Left cardiac atrium (tissue), 4 donors: ENCODE measurements at regions not wholly inside any gene's neighbourhood (a gene's known extent, or its start where the extent isn't known, plus 50 kb on each side); places are given as distances from the start of the nearest gene placed in this dataset.
"Not testable (repeated sequence)": the region's sequence is repeated elsewhere in the genome, so short reads cannot be mapped to it uniquely, and the experiment has no call there.

Experiments
- ATAC-seq, 2 donors: fragments of 200-7000 bp; cut with Tn5 transposase; one replicate each; pipeline ENCODE4 v1.9.1; 2020; ENCODE audit warnings: mild to moderate bottlenecking in 2 of 2, moderate library complexity in 2 of 2
- DNase-seq: peaks from one replicate; pipeline ENCODE4 v3.0.0-alpha.2; 2020
- intact Hi-C, 2 donors: fragments of 100-400 bp; cut with DNase I; formaldehyde crosslinking; loops; one replicate each; pipeline versions ENCODE4 v1.14.1 to v1.15.1; 2022 to 2023
- donor health status: DM: no; HTN: yes; CAD: no.
- donor health status: DM: no; HTN: yes; CAD: no; lungs with severe emphysema.
- donor health status: DM: yes; HTN: yes; CAD: no.
- donor health status: Dilated cardiomyopathy.

- intact Hi-C loops, result no loop called here
These were observed 55.2 kb upstream of the MDM1 start for GRCh38 chr12:68387338-68387737.

DNA sequence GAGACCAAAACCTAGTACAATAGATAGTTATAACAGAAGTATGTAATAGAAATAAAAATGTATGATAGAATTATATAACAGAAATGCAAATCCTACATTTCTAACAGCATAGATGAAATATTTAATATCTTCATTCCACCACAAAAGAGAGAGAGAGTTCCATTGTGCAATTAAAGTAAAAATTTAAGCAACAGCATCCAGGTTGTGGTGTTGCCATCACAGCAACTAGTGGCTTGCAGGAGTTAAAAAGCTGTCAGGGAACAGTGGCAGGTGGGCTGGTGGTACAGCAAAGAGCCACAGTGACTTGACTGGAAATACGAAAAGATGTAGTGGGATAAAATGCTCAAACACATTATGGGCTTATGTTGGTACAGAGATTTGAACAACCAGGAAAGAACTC is 57.1 kb upstream of the MDM1 start:
- DNase-seq (no peak), ATAC-seq (no peak)
- intact Hi-C loops, result no loop called here

More at GRCh38 chr12:68387338-68387737, 55.2 kb upstream of the MDM1 start:
- no peak for ATAC-seq
- no peak for DNase-seq

GRCh38 chr12:68391937-68392336 is 59.8 kb upstream of the MDM1 start:
- ATAC-seq (no peak), DNase-seq (no peak)
- intact Hi-C loops, result no loop called here

DNA sequence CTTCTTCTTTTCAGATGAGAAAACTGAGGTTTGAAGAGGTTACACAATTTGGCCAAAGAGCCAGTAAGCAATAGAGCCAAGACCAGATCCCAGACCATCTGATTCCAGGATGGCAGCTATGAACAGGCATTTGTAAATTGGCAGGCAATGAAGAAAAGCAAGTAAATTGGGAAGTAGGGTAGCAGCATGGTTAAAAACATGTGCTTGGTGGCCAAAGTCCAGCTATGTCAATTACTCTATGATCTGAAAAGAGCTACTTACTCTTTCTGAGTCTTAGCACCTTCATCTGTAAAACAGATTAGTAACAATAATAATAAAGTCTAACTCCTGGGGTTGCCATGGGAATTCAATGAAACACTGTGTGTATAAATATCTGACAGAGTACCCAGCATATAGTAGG is 60.2 kb upstream of the MDM1 start:
- DNase-seq (no peak), ATAC-seq (no peak)
- intact Hi-C loops, result no loop called here

DNA sequence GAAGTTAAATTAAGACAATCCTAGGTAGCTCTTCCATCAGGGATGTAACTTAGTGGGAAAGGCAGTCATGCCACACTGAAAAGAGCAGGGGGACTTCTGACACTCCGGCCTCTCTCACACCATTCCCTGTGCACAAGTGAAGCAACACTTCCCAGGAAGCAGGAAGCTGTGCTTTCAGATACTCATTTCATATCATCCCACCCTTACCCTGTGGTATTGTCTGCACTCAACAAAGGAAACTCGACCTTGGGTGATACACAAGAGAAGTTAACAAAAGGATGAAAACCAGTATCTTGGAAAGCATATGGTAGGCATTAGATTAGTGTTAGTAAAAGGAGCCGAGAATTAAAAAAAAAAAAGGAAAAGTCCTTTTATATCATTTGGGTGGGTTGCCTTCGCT is 61.3 kb upstream of the MDM1 start:
- intact Hi-C loops, result no loop called here
- DNase-seq, result no peak
- peak in 1 of 2 donors; percentile 23 for ATAC-seq

DNA sequence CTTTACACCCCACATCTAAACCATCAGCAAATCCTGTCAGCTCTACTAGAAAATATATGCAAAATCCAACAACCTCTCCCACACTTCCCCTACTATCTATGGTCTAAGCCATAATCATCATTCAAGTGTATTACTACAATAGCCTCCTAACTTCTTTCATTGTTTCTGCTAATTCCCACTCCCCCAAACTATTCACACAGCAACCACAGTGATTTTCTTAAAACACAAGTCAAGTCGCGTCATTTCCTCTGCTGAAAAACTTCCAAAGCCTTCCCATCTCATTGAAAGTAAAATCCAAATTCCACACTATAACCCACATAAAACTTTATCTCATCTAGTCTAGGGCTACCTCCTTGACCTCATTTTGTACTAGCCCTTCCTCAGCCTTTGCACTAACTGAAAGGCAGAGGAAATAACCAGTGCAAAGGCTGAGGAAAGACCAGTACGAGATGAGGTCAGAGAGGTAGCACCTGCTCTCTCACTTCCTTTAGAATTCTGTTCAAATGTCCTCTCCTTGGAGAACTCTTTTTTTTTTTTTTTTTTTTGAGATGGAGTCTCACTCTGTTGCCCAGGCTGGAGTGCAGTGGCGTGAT is 65.5 kb upstream of the MDM1 start:
- DNase-seq (no peak), ATAC-seq (no peak)
- intact Hi-C loops, result no loop called here

GRCh38 chr12:68398689-68399088 is 66.5 kb upstream of the MDM1 start:
- intact Hi-C loops, DNase-seq, ATAC-seq: not testable (repeated sequence)

DNA sequence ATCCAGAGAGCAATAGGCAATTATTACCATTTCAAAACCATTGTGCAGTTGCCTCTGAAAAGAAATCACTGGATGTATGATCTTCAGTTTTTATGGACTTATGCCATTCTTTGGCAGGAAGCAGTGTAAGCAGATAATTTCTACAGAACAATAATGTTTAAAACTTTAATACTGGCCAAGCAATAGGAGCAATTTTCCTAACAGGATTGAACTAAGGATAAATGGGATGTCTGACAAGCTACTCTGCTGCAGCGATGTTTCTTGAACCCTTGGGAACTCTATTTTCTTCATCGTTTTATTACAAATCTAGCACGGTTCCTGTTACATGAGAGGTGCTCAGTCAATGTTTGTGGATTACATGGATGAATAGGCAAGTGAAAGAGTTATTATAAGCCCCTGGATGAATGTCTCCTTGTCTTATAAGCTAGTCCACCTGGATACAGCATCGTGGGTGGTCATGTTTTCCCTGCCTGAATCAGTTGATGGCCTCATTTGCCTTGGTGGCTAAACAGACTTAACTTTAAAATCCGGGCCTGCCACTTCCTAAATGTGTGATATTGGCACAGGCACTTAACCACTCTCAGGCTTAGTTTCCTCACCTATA is 68.2 kb upstream of the MDM1 start:
- intact Hi-C loops, result no loop called here
- DNase-seq, result no peak

GRCh38 chr12:68402422-68402821 is 70.3 kb upstream of the MDM1 start:
- DNase-seq, result no peak
- ATAC-seq, result no peak

More for the DNA sequence above, 68.2 kb upstream of the MDM1 start:
- ATAC-seq, result no peak

DNA sequence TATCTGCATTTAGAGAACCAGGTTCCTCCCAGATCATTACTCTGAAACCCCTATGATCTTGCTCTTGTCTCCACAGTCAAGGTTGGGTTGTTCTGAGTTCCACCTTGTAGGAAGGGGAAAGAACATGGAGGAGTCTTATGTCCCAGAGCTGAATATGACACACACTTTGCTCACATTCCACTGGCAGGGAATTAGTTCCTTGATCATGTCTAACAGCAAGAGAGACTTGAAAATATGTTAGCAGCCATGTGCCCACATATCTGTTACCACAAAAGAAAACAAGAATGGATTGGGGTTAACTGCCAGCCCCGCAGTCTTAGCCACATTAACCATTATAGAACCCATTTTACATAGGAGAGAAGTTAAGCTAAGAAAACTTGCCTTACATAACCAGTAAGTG is 71.1 kb upstream of the MDM1 start:
- intact Hi-C loops, result no loop called here
- ATAC-seq (no peak), DNase-seq (no peak)

More at GRCh38 chr12:68402422-68402821, 70.3 kb upstream of the MDM1 start:
- intact Hi-C loops, result no loop called here

DNA sequence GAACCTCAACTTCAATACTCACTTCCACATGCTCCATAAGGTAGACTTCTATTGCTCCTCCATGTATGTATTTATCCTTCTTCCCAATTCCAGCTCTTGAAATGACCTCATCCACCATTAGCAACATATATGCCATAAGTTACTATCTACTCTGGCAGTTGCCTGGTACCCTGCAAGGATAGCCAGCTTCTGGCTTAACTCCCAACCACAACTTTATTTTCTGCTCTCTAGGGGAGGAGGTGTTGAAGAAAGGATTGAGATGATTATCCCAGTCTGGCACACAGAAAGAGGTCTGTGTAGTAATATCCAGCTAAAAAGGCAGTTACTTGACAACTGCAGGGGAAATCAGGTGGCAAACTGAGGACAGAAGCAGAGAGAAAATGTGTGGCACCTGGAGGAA is 71.5 kb upstream of the MDM1 start:
- DNase-seq (no peak), ATAC-seq (no peak)
- intact Hi-C loops, result no loop called here

GRCh38 chr12:68405343-68405781 is 73.2 kb upstream of the MDM1 start:
- intact Hi-C loops, result loop anchor here in 1 of 2 donors (5.0 kb wide), 1 partner anchor 38 kb away; no protein-coding TSS in a partner anchor
- DNase-seq, result no peak
- peak; percentile 28 to 35 for ATAC-seq

- peak; percentile 95 for DNase-seq
- intact Hi-C loops, result loop anchor here in 1 of 2 donors (5.0 kb wide), 1 partner anchor 39 kb away; no protein-coding TSS in a partner anchor
- ATAC-seq, result peak; percentile 95 to 99
These were observed 74.0 kb upstream of the MDM1 start for GRCh38 chr12:68406134-68406576.

DNA sequence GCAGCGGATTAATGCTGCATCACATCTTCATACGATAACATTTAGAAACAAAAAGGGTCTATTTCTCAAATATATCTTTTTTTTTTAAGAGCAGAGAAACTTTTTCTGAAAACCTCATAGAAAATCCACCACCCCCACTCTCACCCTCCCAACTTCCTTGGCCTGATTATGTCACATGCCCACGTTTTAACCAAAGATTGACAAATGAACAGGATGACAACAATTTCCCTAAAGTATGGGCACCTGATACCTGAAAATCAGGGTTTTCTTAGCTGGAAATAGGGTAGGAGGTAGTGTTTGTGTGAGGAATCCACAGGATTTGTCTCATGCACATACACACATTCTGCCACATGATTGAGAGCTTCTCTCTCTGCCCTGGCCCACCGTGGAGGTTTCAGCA is 74.7 kb upstream of the MDM1 start:
- DNase-seq, result no peak
- intact Hi-C loops, result loop anchor here in 1 of 2 donors (5.0 kb wide), 1 partner anchor 40 kb away; no protein-coding TSS in a partner anchor

DNA sequence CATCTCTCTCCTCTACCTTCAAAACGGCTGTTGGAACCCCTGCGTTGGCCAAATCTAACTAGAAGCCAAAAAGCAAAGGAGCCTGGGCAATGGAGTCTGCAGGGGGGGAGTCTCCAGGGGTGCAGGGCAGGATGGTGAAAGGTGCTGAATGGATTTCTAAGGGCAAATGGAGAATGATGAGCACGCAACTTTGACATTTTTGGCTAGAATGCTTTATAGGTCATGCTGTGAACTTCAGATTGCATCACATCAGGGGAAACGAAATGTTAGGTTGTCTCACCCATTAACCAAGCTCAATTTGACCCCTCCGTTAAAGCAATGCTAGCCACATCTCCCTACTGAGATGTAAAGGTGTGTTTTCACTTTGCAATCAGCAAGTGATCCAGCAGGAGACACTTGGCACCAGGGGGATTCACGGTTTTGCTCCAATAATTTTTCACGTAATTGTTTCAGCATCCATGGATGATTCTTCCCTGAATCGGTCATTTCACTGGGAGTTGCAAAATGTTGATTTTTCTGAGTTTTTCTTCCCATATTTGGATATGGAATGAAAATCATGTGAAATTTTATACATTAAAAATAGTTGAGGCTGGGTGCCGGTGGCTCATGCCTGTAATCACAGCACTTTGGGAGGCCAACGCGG is 78.0 kb upstream of the MDM1 start:
- ATAC-seq (no peak), DNase-seq (no peak)
- intact Hi-C loops, result no loop called here

More for the DNA sequence above, 74.7 kb upstream of the MDM1 start:
- ATAC-seq, result no peak

DNA sequence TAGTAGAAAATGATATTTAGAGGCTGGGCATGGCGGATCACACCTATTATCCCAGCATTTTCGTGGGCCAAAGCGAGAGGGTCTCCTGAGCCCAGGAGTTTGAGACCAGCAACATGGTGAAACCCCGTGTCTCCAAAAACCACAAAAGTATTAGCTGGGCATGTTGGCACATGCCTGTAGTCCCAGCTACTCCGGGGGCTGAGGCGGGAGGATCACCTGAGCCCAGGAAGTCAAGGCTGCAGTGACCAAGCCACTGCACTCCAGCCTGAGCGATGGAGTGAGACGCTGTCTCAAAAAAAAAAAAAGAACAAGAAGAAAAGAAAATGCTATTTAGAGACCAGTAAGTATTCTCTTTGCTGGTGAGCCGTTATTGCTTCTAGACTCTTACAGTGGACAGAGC is 79.2 kb upstream of the MDM1 start:
- intact Hi-C loops, result no loop called here
- DNase-seq, result no peak
- no peak for ATAC-seq

DNA sequence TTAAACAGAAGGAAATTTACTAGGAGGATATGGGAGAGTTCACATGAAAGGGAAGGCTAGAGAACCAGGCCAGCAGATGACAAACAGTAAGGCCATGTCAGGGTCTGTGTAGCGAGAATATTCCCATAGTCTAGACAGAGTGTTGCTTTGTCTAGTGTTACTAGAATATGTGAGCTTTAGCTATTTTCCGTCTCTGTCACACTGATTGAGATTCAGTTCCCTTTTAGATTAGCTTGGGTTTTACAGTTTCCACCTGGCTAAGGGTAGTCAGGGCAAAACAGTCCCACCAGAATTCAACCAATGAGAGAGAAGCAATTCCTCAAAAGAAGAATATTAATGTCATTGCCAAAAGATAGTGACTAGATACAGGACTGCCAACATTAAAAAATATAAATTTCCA is 82.8 kb upstream of the MDM1 start:
- intact Hi-C loops, result no loop called here
- ATAC-seq (no peak), DNase-seq (no peak)

DNA sequence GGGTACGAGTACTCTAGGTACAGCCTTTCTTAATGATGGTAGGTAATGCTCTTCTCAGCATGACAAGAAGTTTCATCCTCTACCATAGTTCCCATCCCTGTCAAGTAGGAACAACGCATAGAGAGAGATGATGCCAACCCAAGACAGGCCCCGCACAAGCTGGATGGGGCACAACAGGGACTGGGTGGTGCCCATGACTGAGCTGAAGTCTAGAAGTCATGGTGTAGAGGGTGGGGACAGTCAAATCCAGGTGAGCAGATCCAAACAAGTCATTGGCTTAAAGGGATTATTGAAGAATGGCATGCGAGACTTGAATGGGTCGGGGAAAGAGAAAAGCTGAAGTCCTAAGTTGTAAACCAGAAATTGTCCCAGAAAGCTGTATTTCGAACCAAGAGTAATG is 84.2 kb upstream of the MDM1 start:
- DNase-seq (no peak), ATAC-seq (no peak)
- intact Hi-C loops, result no loop called here

DNA sequence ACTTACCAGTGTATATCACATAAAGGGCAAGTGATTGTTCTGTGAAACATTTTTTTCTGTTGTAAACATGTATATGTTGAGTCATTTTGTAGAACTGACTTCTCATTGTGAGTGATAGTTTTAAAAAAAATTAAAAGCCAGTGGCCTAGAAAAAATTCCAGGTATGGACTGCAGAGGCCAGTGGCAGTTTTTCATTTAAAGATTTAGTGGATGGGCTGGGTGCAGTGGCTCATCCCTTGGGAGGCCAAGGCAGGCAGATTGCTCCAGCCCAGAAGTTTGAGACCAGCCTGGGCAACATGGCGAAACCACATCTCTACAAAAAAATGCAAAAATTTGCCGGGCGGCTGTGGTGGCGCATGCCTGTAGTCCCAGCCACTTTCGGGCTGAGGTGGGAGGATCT is 84.7 kb upstream of the MDM1 start:
- DNase-seq (no peak), ATAC-seq (no peak)
- intact Hi-C loops, result no loop called here

DNA sequence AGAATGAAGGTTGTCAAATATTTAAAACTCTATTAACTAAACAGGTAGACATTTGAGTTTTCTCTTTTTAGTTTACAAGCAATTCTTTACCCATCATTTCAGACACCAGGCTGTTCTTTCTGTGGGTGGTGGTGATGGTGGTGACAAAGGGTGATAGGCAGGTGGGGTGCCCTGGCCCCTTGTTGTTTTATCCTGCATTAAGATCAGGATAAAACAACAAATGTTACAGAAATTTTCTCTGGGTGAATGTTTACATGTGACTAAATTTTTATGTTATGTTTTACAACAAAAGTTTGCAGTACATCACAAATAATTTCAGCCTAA is 85.9 kb upstream of the MDM1 start:
- intact Hi-C loops, result no loop called here
- no peak for ATAC-seq
- no peak for DNase-seq
